ENCODE measurements at regions not wholly inside any gene's neighbourhood (a gene's known extent, or its start where the extent isn't known, plus 50 kb on each side); places are given as distances from the start of the nearest gene placed in this dataset.

- no peak for TF ChIP-seq GATA2 (IDR thresholded peaks at IDR 0.05; ENCODE audit: low read depth, low read length)
- no peak for TF ChIP-seq GATA3 (IDR thresholded peaks at IDR 0.05; ENCODE audit: low read depth, low read length)
These were observed 225.7 kb downstream of the DPH6 start for GRCh38 chr15:35320158-35320780.

DNA sequence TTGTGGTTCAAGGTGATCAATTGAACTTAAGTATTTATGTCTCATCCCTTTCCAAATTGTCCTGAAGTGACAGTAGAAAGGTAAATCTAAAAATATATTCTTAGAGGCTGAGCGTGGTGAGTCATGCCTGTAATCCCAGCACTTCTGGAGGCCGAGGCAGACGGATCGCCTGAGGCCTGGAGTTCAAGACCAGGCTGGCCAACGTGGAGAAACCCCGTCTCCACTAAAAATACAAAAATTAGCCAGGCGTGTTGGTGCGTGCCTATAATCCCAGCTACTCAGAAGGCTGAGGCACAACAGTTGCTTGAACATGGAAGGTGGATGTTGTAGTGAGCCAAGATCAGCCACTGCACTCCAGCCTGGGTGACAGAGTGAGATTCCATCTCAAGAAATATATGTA lies 226.6 kb downstream of the DPH6 start:
- TF ChIP-seq GATA3 (IDR thresholded peaks at IDR 0.05; ENCODE audit: low read depth, low read length) (no peak), GATA2 (IDR thresholded peaks at IDR 0.05; ENCODE audit: low read depth, low read length) (no peak)

DNA sequence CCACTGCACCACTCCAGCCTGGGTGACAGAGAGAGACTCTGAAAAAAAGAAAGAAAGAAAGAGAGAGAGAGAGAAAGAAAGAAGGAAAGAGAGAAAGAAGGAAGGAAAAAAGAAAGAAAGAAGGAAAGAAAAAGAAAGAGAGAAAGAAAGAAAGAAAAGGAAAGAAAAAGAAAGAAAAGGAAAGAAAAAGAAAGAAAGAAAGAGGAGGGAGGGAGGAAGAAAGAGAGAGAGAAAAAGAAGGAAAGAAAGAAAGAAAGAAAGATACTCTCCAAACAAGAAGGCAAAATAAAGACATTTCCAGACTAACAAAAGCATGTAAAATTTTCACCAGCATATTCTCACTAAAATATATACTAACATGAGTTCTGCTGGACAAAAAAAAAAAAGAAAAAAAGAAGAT lies 228.7 kb downstream of the DPH6 start:
- TF ChIP-seq GATA3 (IDR thresholded peaks at IDR 0.05; ENCODE audit: low read depth, low read length) (no peak), GATA2 (IDR thresholded peaks at IDR 0.05; ENCODE audit: low read depth, low read length) (no peak)

DNA sequence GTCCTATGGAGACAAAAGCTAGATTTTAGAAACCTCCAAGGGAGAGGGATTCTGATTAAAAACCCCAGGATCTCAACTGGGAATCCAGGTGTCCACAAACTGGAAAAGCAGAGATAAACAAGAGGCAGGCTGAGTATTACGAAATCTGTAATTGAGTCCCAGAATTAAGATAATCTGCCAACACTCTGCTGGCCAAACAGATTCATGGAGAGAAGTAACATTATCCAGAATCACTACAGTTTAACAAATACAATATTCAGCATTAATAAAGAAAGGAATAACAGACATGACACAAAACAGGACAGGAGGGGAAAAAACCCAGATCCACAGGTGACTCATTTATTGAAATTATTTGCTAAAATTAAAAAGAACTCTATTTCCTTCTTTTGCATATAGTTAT lies 227.2 kb upstream of the NANOGP8 start:
- TF ChIP-seq GATA3 (IDR thresholded peaks at IDR 0.05; ENCODE audit: low read depth, low read length) (no peak), GATA2 (IDR thresholded peaks at IDR 0.05; ENCODE audit: low read depth, low read length) (0 out of 2 replicates have a peak, but pooled peaks have one; percentile 18)

DNA sequence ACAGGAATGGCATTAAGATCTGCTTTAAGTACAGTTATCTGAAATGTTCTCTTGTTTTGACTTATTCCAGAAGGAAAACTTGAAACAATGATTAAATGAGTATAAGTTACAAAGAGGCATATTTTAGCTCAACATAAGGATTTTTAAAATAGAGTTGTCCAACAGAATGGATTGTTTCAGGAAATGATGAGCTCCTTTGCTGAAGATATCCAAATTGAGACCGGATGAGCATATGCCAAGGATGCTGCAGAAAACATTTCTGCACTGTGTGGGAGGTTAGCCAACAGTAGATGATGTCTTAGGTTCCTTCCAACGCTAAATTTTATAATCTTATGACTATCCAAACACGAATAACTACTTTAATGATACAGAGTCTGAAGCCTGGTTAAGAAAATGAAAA lies 226.5 kb upstream of the NANOGP8 start:
- TF ChIP-seq GATA2 (IDR thresholded peaks at IDR 0.05; ENCODE audit: low read depth, low read length) (no peak), GATA3 (IDR thresholded peaks at IDR 0.05; ENCODE audit: low read depth, low read length) (no peak)

GRCh38 chr15:35309886-35310285 lies 224.8 kb upstream of the NANOGP8 start:
- TF ChIP-seq GATA3 (IDR thresholded peaks at IDR 0.05; ENCODE audit: low read depth, low read length) (no peak), GATA2 (IDR thresholded peaks at IDR 0.05; ENCODE audit: low read depth, low read length) (no peak)

DNA sequence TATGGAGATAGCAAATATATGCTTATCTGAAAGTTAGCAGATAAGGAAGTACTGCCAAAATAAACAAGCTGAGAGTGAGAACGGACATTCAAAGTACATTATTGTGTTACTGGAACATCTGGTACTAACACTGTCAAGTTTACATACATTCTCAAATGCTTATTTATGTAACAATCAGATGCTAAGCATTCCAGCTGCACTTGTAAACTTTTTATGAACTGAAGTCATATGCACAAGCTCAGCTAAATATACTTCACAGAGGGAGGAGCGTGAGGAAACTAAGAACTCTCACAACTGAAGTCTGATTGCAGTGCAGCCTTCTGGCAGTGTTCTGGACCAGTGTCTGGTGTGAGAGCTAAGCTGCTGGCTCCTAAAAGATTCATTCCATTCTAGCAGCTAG lies 223.7 kb upstream of the NANOGP8 start:
- TF ChIP-seq GATA2 (IDR thresholded peaks at IDR 0.05; ENCODE audit: low read depth, low read length) (no peak), GATA3 (IDR thresholded peaks at IDR 0.05; ENCODE audit: low read depth, low read length) (no peak)

GRCh38 chr15:35307676-35308075 lies 222.6 kb upstream of the NANOGP8 start:
- TF ChIP-seq GATA2 (IDR thresholded peaks at IDR 0.05; ENCODE audit: low read depth, low read length) (no peak), GATA3 (IDR thresholded peaks at IDR 0.05; ENCODE audit: low read depth, low read length) (no peak)

GRCh38 chr15:35307026-35307425 lies 221.9 kb upstream of the NANOGP8 start:
- no peak for TF ChIP-seq GATA3 (IDR thresholded peaks at IDR 0.05; ENCODE audit: low read depth, low read length)
- no peak for TF ChIP-seq GATA2 (IDR thresholded peaks at IDR 0.05; ENCODE audit: low read depth, low read length)

- TF ChIP-seq GATA2 (IDR thresholded peaks at IDR 0.05; ENCODE audit: low read depth, low read length) (no peak), GATA3 (IDR thresholded peaks at IDR 0.05; ENCODE audit: low read depth, low read length) (no peak)
These were observed 221.4 kb upstream of the NANOGP8 start for GRCh38 chr15:35306361-35306981.

DNA sequence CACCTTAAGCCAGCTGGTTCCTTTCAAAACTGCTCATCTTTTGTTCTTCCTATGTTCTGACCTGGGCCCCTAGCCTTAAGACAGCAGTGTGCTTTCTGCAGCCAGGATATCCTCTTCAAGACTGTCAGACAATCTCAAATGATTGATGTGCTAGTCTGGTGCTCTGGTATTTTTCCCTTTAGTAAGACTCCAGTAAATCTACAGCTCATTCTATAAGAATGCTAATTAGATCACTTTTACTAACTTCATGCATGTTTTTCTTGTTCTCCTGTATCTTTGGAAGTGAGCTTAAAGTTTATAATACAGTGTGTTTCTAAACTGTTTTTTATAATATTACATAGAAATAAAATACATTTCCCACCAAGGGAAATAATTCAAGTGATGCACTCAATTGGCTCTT lies 220.9 kb upstream of the NANOGP8 start:
- TF ChIP-seq GATA3 (IDR thresholded peaks at IDR 0.05; ENCODE audit: low read depth, low read length) (no peak), GATA2 (IDR thresholded peaks at IDR 0.05; ENCODE audit: low read depth, low read length) (no peak)

DNA sequence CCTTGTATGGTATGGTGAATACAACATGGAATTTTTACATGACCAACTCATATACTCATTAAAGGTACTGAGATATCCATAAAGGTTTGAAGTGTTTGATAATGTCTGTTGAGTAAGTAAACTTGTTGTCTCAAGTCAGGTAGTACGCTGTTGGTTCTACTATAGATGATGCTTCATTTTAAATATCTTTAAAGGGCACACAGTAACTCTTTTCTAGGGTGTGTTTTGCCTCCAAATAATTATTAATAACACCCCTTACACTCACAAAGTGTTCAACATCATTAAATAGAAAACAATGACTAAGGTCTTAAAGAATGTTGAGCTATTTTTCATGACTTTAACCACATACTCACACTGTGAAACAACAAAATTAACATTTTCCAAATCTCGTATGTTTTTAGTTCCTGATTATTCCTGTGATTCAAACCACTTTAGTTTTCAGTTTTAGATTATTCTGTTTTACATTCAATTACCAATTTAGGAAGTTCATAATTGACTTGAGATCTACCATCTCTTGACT lies 220.0 kb upstream of the NANOGP8 start:
- TF ChIP-seq GATA2 (IDR thresholded peaks at IDR 0.05; ENCODE audit: low read depth, low read length), result no peak
- TF ChIP-seq GATA3 (IDR thresholded peaks at IDR 0.05; ENCODE audit: low read depth, low read length), result no peak

- TF ChIP-seq GATA3 (IDR thresholded peaks at IDR 0.05; ENCODE audit: low read depth, low read length), result no peak
These were observed 219.3 kb upstream of the NANOGP8 start for GRCh38 chr15:35304389-35304788.

GRCh38 chr15:35302334-35302733 lies 217.2 kb upstream of the NANOGP8 start:
- TF ChIP-seq GATA3 (IDR thresholded peaks at IDR 0.05; ENCODE audit: low read depth, low read length) (no peak), GATA2 (IDR thresholded peaks at IDR 0.05; ENCODE audit: low read depth, low read length) (no peak)

DNA sequence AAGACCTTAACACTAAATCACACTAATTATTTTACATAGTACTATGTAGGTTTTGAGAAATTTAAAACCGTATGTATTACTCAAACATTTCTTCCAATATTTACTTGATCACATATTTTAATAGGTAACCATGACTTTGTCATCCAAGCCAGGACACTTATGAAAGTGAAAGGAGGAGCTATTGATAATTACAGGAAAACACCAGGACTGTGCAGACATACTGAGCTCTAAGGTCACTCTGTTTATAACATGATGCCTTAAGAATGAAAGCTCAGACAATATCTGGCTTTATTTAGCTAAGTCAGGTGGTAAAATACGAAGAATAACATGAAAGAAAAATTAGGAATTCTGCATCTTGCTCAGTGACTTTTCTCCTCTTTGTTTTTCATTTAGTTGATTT lies 216.0 kb upstream of the NANOGP8 start:
- TF ChIP-seq GATA3 (IDR thresholded peaks at IDR 0.05; ENCODE audit: low read depth, low read length) (no peak), GATA2 (IDR thresholded peaks at IDR 0.05; ENCODE audit: low read depth, low read length) (no peak)

Measured in SH-SY5Y (cell line).